Activated CD8-positive, alpha-beta memory T cell treated with anti-CD3 and anti-CD28 coated beads for 36 hours (primary cell): ENCODE measurements at regions not wholly inside any gene's neighbourhood (a gene's known extent, or its start where the extent isn't known, plus 50 kb on each side); places are given as distances from the start of the nearest gene placed in this dataset.
"Not testable (repeated sequence)": the region's sequence is repeated elsewhere in the genome, so short reads cannot be mapped to it uniquely, and the experiment has no call there.

Source experiments
- CTCF ChIA-PET: fragments of 350-600 bp; sonication (Branson Sonifier 250); formaldehyde crosslinking; loops from one replicate; lab custom pipeline; 2021; ENCODE audit warnings: antibody characterized with exemption; lab: Charles Lee
- POLR2A ChIA-PET: fragments of 350-600 bp; sonication (Branson Sonifier 250); formaldehyde crosslinking; loops from one replicate; lab custom pipeline; 2021; ENCODE audit warnings: antibody characterized with exemption; lab: Charles Lee

GRCh38 chr2:41194230-41194629 is 742.3 kb upstream of the SLC8A1 start:
- POLR2A ChIA-PET: no interaction called here
- CTCF ChIA-PET: no interaction called here

GRCh38 chr2:41197781-41198180 is 745.9 kb upstream of the SLC8A1 start:
- POLR2A ChIA-PET: no interaction called here
- CTCF ChIA-PET: no interaction called here

- ChIA-PET CTCF (no interaction called here), POLR2A (no interaction called here)
Measured at GRCh38 chr2:41199334-41199733, 747.4 kb upstream of the SLC8A1 start.

GRCh38 chr2:41204315-41204714 is 752.4 kb upstream of the SLC8A1 start:
- ChIA-PET CTCF (no interaction called here), POLR2A (no interaction called here)

- POLR2A ChIA-PET: no interaction called here
- CTCF ChIA-PET: no interaction called here
Measured at GRCh38 chr2:41206004-41206403, 754.1 kb upstream of the SLC8A1 start.

GRCh38 chr2:41207578-41207977 is 755.7 kb upstream of the SLC8A1 start:
- CTCF ChIA-PET: no interaction called here
- POLR2A ChIA-PET: no interaction called here

GRCh38 chr2:41210030-41210429 is 758.1 kb upstream of the SLC8A1 start:
- POLR2A ChIA-PET, CTCF ChIA-PET: not testable (repeated sequence)

- CTCF ChIA-PET: no interaction called here
Measured at GRCh38 chr2:41216978-41217377, 765.1 kb upstream of the SLC8A1 start.

GRCh38 chr2:41222593-41222992 is 770.7 kb upstream of the SLC8A1 start:
- CTCF ChIA-PET: no interaction called here

More at GRCh38 chr2:41216978-41217377, 765.1 kb upstream of the SLC8A1 start:
- POLR2A ChIA-PET: no interaction called here

GRCh38 chr2:41234093-41234492 is 782.2 kb upstream of the SLC8A1 start:
- ChIA-PET POLR2A (interaction anchor here (0.5 kb wide), 1 partner anchor 870 kb away, joined by 3 read pairs; no protein-coding TSS in a partner anchor), CTCF (no interaction called here)

More at GRCh38 chr2:41222593-41222992, 770.7 kb upstream of the SLC8A1 start:
- POLR2A ChIA-PET: interaction anchor here (0.6 kb wide), 1 partner anchor 132 kb away, joined by 3 read pairs; no protein-coding TSS in a partner anchor

- CTCF ChIA-PET: no interaction called here
Measured at GRCh38 chr2:41241325-41242000, 789.6 kb upstream of the SLC8A1 start.

GRCh38 chr2:41242001-41242331 is 790.1 kb upstream of the SLC8A1 start:
- ChIA-PET CTCF (no interaction called here), POLR2A (no interaction called here)

More at GRCh38 chr2:41241325-41242000, 789.6 kb upstream of the SLC8A1 start:
- POLR2A ChIA-PET: no interaction called here

GRCh38 chr2:41267929-41268659 is 779.7 kb upstream of the PKDCC start:
- CTCF ChIA-PET: no interaction called here
- POLR2A ChIA-PET: no interaction called here

- ChIA-PET POLR2A (no interaction called here), CTCF (no interaction called here)
Measured at GRCh38 chr2:41283079-41283775, 764.6 kb upstream of the PKDCC start.

- CTCF ChIA-PET: no interaction called here
- POLR2A ChIA-PET: no interaction called here
Measured at GRCh38 chr2:41293491-41293890, 754.3 kb upstream of the PKDCC start.

GRCh38 chr2:41294331-41294730 is 753.5 kb upstream of the PKDCC start:
- CTCF ChIA-PET: no interaction called here
- POLR2A ChIA-PET: no interaction called here

GRCh38 chr2:41313082-41313481 is 734.7 kb upstream of the PKDCC start:
- CTCF ChIA-PET: no interaction called here
- POLR2A ChIA-PET: no interaction called here

- ChIA-PET POLR2A (no interaction called here), CTCF (interaction anchor here (0.5 kb wide), 1 partner anchor 54 kb away, joined by 4 read pairs; no protein-coding TSS in a partner anchor)
Measured at GRCh38 chr2:41314511-41315070, 733.2 kb upstream of the PKDCC start.

- POLR2A ChIA-PET: no interaction called here
- CTCF ChIA-PET: no interaction called here
Measured at GRCh38 chr2:41319437-41319836, 728.4 kb upstream of the PKDCC start.

GRCh38 chr2:41320491-41320890 is 727.3 kb upstream of the PKDCC start:
- ChIA-PET POLR2A (no interaction called here), CTCF (interaction anchor here (0.7 kb wide), 1 partner anchor 778 kb away, joined by 3 read pairs; no protein-coding TSS in a partner anchor)
